ENCODE measurements at regions not wholly inside any gene's neighbourhood (a gene's known extent, or its start where the extent isn't known, plus 50 kb on each side); places are given as distances from the start of the nearest gene placed in this dataset.

DNA sequence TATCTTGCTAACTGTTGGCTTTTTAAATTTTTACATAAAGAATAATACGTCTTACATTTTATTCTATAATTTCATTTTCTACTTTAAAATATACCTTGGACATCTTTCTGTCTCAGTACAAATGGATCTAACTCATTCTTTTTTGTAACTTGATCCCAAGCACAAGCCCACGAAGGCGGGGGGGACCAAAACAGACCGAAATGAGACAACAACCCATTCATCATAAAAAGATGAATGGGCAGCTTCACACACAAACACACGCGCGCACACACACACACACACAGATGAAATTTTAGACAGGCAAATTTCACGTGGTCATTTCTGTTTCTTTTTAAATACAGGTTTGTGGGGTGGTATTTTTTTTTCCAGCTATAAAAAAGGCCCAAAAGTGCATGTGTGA is 271.3 kb upstream of the TOPAZ1 start:
- TF ChIP-seq EZH2phosphoT487 (IDR thresholded peaks at IDR 0.05; ENCODE audit: insufficient read depth, low read depth) (no peak), EZH2 (IDR thresholded peaks at IDR 0.05; ENCODE audit: insufficient read depth, poor library complexity, severe bottlenecking) (no peak)

Data from GM23248 (cell line).